NCI-H146 treated with DMSO at 0.1 percent for 48 hours (cell line): ENCODE measurements at regions not wholly inside any gene's neighbourhood (a gene's known extent, or its start where the extent isn't known, plus 50 kb on each side); places are given as distances from the start of the nearest gene placed in this dataset.

Experiments
- DNase-seq: peaks from one replicate; lab custom pipeline; 2025; ENCODE audit not compliant: unreplicated experiment; lab: John Stamatoyannopoulos, UW

GRCh38 chr2:8198766-8199382, 483.0 kb upstream of the ID2 start:
- DNase-seq: no peak

GRCh38 chr2:8202132-8202531, 479.7 kb upstream of the ID2 start:
- no peak for DNase-seq

- no peak for DNase-seq
Measured at GRCh38 chr2:8203364-8203763, 478.5 kb upstream of the ID2 start.

- no peak for DNase-seq
Measured at GRCh38 chr2:8204711-8205110, 477.1 kb upstream of the ID2 start.

- DNase-seq: no peak
Measured at GRCh38 chr2:8209494-8209893, 472.4 kb upstream of the ID2 start.

- DNase-seq: no peak
Measured at GRCh38 chr2:8211384-8211783, 470.5 kb upstream of the ID2 start.

- DNase-seq: no peak
Measured at GRCh38 chr2:8212239-8212638, 469.6 kb upstream of the ID2 start.

- no peak for DNase-seq
Measured at GRCh38 chr2:8214036-8214615, 467.7 kb upstream of the ID2 start.

- no peak for DNase-seq
Measured at GRCh38 chr2:8215159-8215863, 466.5 kb upstream of the ID2 start.

- no peak for DNase-seq
Measured at GRCh38 chr2:8215982-8216381, 465.9 kb upstream of the ID2 start.

GRCh38 chr2:8216397-8216796, 465.5 kb upstream of the ID2 start:
- DNase-seq: no peak

GRCh38 chr2:8217468-8218030, 464.3 kb upstream of the ID2 start:
- DNase-seq: peak; percentile 69

GRCh38 chr2:8219096-8219495, 462.8 kb upstream of the ID2 start:
- no peak for DNase-seq

GRCh38 chr2:8219631-8220355, 462.1 kb upstream of the ID2 start:
- DNase-seq: no peak

- DNase-seq: peak; percentile 56
Measured at GRCh38 chr2:8222979-8223694, 458.7 kb upstream of the ID2 start.

- DNase-seq: no peak
Measured at GRCh38 chr2:8223695-8224346, 458.0 kb upstream of the ID2 start.

- DNase-seq: no peak
Measured at GRCh38 chr2:8224347-8225190, 457.3 kb upstream of the ID2 start.

- DNase-seq: no peak
Measured at GRCh38 chr2:8225266-8225665, 456.6 kb upstream of the ID2 start.

GRCh38 chr2:8225798-8226197, 456.1 kb upstream of the ID2 start:
- DNase-seq: no peak
